ENCODE measurements at regions not wholly inside any gene's neighbourhood (a gene's known extent, or its start where the extent isn't known, plus 50 kb on each side); places are given as distances from the start of the nearest gene placed in this dataset.

GRCh38 chr10:107583974-107584373 is 419.5 kb upstream of the SORCS1 start:
- Histone ChIP-seq H3K18ac (ENCODE audit: extremely low read depth, low read length) (no peak overlapping the region), H4K8ac (ENCODE audit: extremely low read depth, insufficient read depth, low read length) (no peak overlapping the region), H2BK5ac (ENCODE audit: low read depth, low read length) (no peak overlapping the region), H3K4ac (replicated peaks; ENCODE audit: insufficient read length, low read depth, low read length) (no peak overlapping the region), H4K20me1 (replicated peaks in 1 of 2; ENCODE audit: control insufficient read depth in 1 of 2, insufficient read depth in 2 of 2, low read length in 2 of 2) (no peaks in the 10 kb centered on the region), H2AK5ac (ENCODE audit: low read depth, low read length) (no peak overlapping the region), H3K14ac (ENCODE audit: insufficient read length) (no peak overlapping the region), H4K91ac (replicated peaks; ENCODE audit: insufficient read length, low read length) (no peak overlapping the region), H4K5ac (ENCODE audit: insufficient read length, low read depth, low read length) (no peak overlapping the region), H3K36me3 (ENCODE audit: control insufficient read depth in 2 of 4, insufficient read depth in 4 of 4, low read length in 3 of 4) (peaks cover 0 to 6% (median 0%) of the 10 kb centered on the region in 4 experiments; a peak in 2 of 8 replicates), H3K79me2 (ENCODE audit: control insufficient read depth in 1 of 2, insufficient read depth in 2 of 2, low read length in 2 of 2) (no peaks in the 10 kb centered on the region), H3K27me3 (replicated peaks in 1 of 4; ENCODE audit: control insufficient read depth in 3 of 4, extremely low read depth in 1 of 4, insufficient read depth in 3 of 4, low read length in 3 of 4) (no peaks in the 10 kb centered on the region), H3K23me2 (ENCODE audit: low read depth, low read length) (no peaks in the 10 kb centered on the region), H3K79me1 (ENCODE audit: low read depth, low read length) (no peaks in the 10 kb centered on the region), H3K4me3 (ENCODE audit: extremely low read depth in 1 of 4, insufficient read depth in 2 of 4, low read depth in 3 of 4, low read length in 4 of 4) (no peak overlapping the region), H2BK20ac (ENCODE audit: low read length) (no peak overlapping the region), H3K23ac (ENCODE audit: insufficient read length) (no peak overlapping the region), H2BK15ac (ENCODE audit: low read length) (no peak overlapping the region), H3K9me3 (ENCODE audit: insufficient read depth in 2 of 2, low read depth in 1 of 2, low read length in 1 of 2) (peaks cover 6 to 10% of the 10 kb centered on the region in 2 experiments), H3K27ac (ENCODE audit: low read depth, low read length) (no peak overlapping the region), H3K9ac (replicated peaks in 1 of 4; ENCODE audit: extremely low read depth in 1 of 4, low read depth in 3 of 4, low read length in 3 of 4) (no peak overlapping the region), H2BK120ac (replicated peaks; ENCODE audit: low read depth, low read length) (no peak overlapping the region), H3K56ac (replicated peaks; ENCODE audit: insufficient read length, low read depth, low read length) (no peak overlapping the region), H2BK12ac (ENCODE audit: low read depth, low read length) (no peak overlapping the region), H3K4me1 (replicated peaks in 1 of 4; ENCODE audit: control insufficient read depth in 3 of 4, insufficient read depth in 4 of 4, low read length in 3 of 4) (0 out of 7 replicates have a peak, but pooled peaks cover 0 to 2% (median 0%) of the 10 kb centered on the region in 4 experiments), H3K4me2 (ENCODE audit: insufficient read depth in 1 of 2, low read depth in 2 of 2, low read length in 2 of 2) (no peak overlapping the region), H2AFZ (ENCODE audit: low read length) (no peak overlapping the region)
- ChIA-PET CTCF (ENCODE audit: partially characterized antibody) (interaction anchor here (0.5 kb wide), 1 partner anchor 71 kb away, joined by 3 read pairs; no protein-coding TSS in a partner anchor), POLR2A (ENCODE audit: partially characterized antibody) (no interaction called here)
- FAIRE-seq = no peak
- DNase-seq (ENCODE audit: low read depth in 1 of 2, low spot score in 2 of 2) = no peak
- TF ChIP-seq FOSL1 (IDR thresholded peaks at IDR 0.05; ENCODE audit: insufficient read depth, low read depth, low read length) = no peak
- TF ChIP-seq ZNF274 (IDR thresholded peaks at IDR 0.05; ENCODE audit: borderline replicate concordance, extremely low read depth, low read length) = no peak
- TF ChIP-seq TAF1 (IDR thresholded peaks at IDR 0.05; ENCODE audit: low read depth, low read length) = no peak
- no peak for TF ChIP-seq RNF2 (IDR thresholded peaks at IDR 0.05; ENCODE audit: borderline replicate concordance, low read depth, low read length, missing control alignments, poor library complexity, severe bottlenecking)
- no peak for TF ChIP-seq HDAC2 (IDR thresholded peaks at IDR 0.05; ENCODE audit: borderline replicate concordance in 1 of 2, low read depth in 2 of 2, low read length in 2 of 2)
- TF ChIP-seq RXRA (IDR thresholded peaks at IDR 0.05; ENCODE audit: insufficient read depth, low read depth, low read length) = no peak
- TF ChIP-seq TAF7 (optimal IDR thresholded peaks at IDR 0.05; ENCODE audit: borderline replicate concordance, low read depth, low read length) = no peak
- TF ChIP-seq CTBP2 (IDR thresholded peaks at IDR 0.05; ENCODE audit: borderline replicate concordance, insufficient read depth, insufficient read length, low read length) = no peak
- TF ChIP-seq ASH2L (IDR thresholded peaks at IDR 0.05; ENCODE audit: low read length) = no peak
- no peak for TF ChIP-seq GTF2F1 (IDR thresholded peaks at IDR 0.05; ENCODE audit: borderline replicate concordance, low read depth, low read length)
- TF ChIP-seq SAP30 (IDR thresholded peaks at IDR 0.05; ENCODE audit: insufficient read depth, insufficient replicate concordance, low read length) = no peak
- TF ChIP-seq POU5F1 (IDR thresholded peaks at IDR 0.05; ENCODE audit: low read depth, low read length) = no peak
- no peak for TF ChIP-seq YY1 (IDR thresholded peaks at IDR 0.05; ENCODE audit: low read depth, low read length)
- TF ChIP-seq JUN (IDR thresholded peaks at IDR 0.05; ENCODE audit: low read depth, low read length) = no peak
- TF ChIP-seq BRCA1 (IDR thresholded peaks at IDR 0.05; ENCODE audit: low read depth, low read length) = no peak
